SH-SY5Y (cell line): ENCODE measurements at regions not wholly inside any gene's neighbourhood (a gene's known extent, or its start where the extent isn't known, plus 50 kb on each side); places are given as distances from the start of the nearest gene placed in this dataset.

Experiments used
- GATA2 ChIP-seq: IDR thresholded peaks from 2 replicates; pipeline ENCODE4 v1.6.1; 2011; ENCODE audit warnings: mild to moderate bottlenecking, low read depth, low read length
- GATA3 ChIP-seq: IDR thresholded peaks from 2 replicates; pipeline ENCODE4 v1.6.1; 2011; ENCODE audit warnings: low read depth, mild to moderate bottlenecking, low read length, moderate library complexity

DNA sequence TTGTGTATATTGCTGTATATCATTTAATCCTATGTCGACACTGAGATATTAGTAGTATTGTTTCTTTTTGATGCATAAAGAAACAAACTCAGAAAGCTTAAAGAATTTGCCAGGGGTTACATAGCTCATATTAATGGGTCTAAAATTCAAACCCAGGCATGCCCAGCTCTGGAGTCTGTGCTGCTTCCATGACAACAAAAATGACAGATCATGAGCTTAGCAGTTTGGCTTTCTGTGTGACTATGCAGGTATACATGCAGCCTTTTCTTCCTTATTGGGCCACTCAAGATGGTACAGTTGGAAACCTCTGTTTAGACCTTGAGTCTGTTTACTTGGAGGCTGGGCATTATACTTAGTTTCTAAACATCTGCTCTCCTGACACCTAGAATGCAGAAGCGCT, 220.5 kb upstream of the TENM4 start:
- no peak for TF ChIP-seq GATA3
- TF ChIP-seq GATA2, result no peak
